Caco-2 (cell line): ENCODE measurements at regions not wholly inside any gene's neighbourhood (a gene's known extent, or its start where the extent isn't known, plus 50 kb on each side); places are given as distances from the start of the nearest gene placed in this dataset.

Experiments
- BruUV-seq: library from RNA; stranded (reverse); fragments of 400-500 nt; replicated peaks from 2 replicates; lab custom pipeline; 2021; lab: Mats Ljungman, UMichigan
- CTCF ChIA-PET: fragments of 300-600 bp; sonication (Branson Sonifier 250); formaldehyde crosslinking; loops from one replicate; lab custom pipeline; 2022; ENCODE audit warnings: antibody characterized with exemption; lab: Charles Lee
- POLR2A ChIA-PET: fragments of 300-600 bp; sonication (Branson Sonifier 250); formaldehyde crosslinking; loops from one replicate; lab custom pipeline; 2022; ENCODE audit warnings: antibody characterized with exemption; lab: Charles Lee
- DNase-seq, 2 experiments: peaks; one replicate each; pipeline versions ENCODE4 v3.0.0 to v3.0.0-alpha.2; 2020 to 2022
- H3K27me3 ChIP-seq: replicated peaks from 2 replicates; pipeline ENCODE4 v1.6.0; 2011; ENCODE audit warnings: low read length; ENCODE audit not compliant: control insufficient read depth, insufficient read depth
- H3K36me3 ChIP-seq: 2 replicates; pipeline ENCODE4 v1.5.1; 2011; ENCODE audit warnings: low read length; ENCODE audit not compliant: control insufficient read depth, insufficient read depth
- H3K4me1 ChIP-seq: fragments of 250-450 bp; sonication (Bioruptor Pico); 2 replicates; pipeline ENCODE4 v1.5.1; 2020; ENCODE audit warnings: mild to moderate bottlenecking
- H3K4me3 ChIP-seq: 2 replicates; pipeline ENCODE4 v1.5.1; 2011; ENCODE audit warnings: low read depth, mild to moderate bottlenecking, control low read depth, low read length
- H3K9me3 ChIP-seq: fragments of 250-450 bp; sonication (Bioruptor Pico); 2 replicates; pipeline ENCODE4 v1.5.1; 2020; ENCODE audit warnings: mild to moderate bottlenecking, moderate library complexity
- H3K27ac Mint-ChIP-seq: one replicate; pipeline ENCODE4 v1.8.0; 2022; ENCODE audit warnings: mixed read lengths; ENCODE audit not compliant: unreplicated experiment
- H3K27me3 Mint-ChIP-seq: one replicate; pipeline ENCODE4 v1.8.0; 2022; ENCODE audit warnings: mixed read lengths; ENCODE audit not compliant: insufficient read depth, unreplicated experiment
- H3K36me3 Mint-ChIP-seq: one replicate; pipeline ENCODE4 v1.8.0; 2022; ENCODE audit warnings: mild to moderate bottlenecking, mixed read lengths; ENCODE audit not compliant: insufficient read depth, unreplicated experiment
- H3K4me1 Mint-ChIP-seq: one replicate; pipeline ENCODE4 v1.8.0; 2022; ENCODE audit warnings: low read depth, mixed read lengths; ENCODE audit not compliant: unreplicated experiment
- H3K4me3 Mint-ChIP-seq: one replicate; pipeline ENCODE4 v1.8.0; 2022; ENCODE audit warnings: mild to moderate bottlenecking, moderate library complexity, mixed read lengths; ENCODE audit not compliant: unreplicated experiment
- H3K9me3 Mint-ChIP-seq: one replicate; pipeline ENCODE4 v1.8.0; 2022; ENCODE audit warnings: mixed read lengths; ENCODE audit not compliant: unreplicated experiment
- CTCF ChIP-seq, 2 experiments: fragments of 200-600 bp in 1 of 2; IDR thresholded peaks; 1 replicate in 1 of 2; 2 replicates in 1 of 2; pipeline versions ENCODE4 v1.5.1 to v1.8.0; 2011 to 2022; ENCODE audit warnings: antibody characterized with exemption in 1 of 2, control low read depth in 1 of 2, inconsistent platforms in 1 of 2, low read depth in 1 of 2, low read length in 1 of 2, mild to moderate bottlenecking in 1 of 2, moderate library complexity in 1 of 2; ENCODE audit not compliant: insufficient read depth in 1 of 2, severe bottlenecking in 1 of 2, unreplicated experiment in 1 of 2
- intact Hi-C: fragments of 100-400 bp; cut with micrococcal nuclease; formaldehyde crosslinking; loops from one replicate; pipeline ENCODE4 v1.10.0; 2022; ENCODE audit not compliant: unreplicated experiment

- no peaks in the 10 kb centered on the region for H3K9me3 Mint-ChIP-seq
- intact Hi-C loops, result no loop called here
- no peaks in the 10 kb centered on the region for H3K4me1 ChIP-seq
- POLR2A ChIA-PET, result no interaction called here
- H3K4me3 ChIP-seq, result no peak overlapping the region
- H3K9me3 ChIP-seq, result no peaks in the 10 kb centered on the region
- H3K4me1 Mint-ChIP-seq, result no peaks in the 10 kb centered on the region
- CTCF ChIA-PET, result interaction anchor here (0.6 kb wide), 1 partner anchor 51 kb away, joined by 3 read pairs; no protein-coding TSS in a partner anchor
- H3K27ac Mint-ChIP-seq, result no peak overlapping the region
- H3K36me3 Mint-ChIP-seq, result no peaks in the 10 kb centered on the region
- no TSS peak for BruUV-seq
- TF ChIP-seq CTCF (IDR thresholded peaks at IDR 0.05; ENCODE audit: insufficient read depth in 1 of 2, low read depth in 1 of 2, low read length in 1 of 2, severe bottlenecking in 1 of 2, unreplicated experiment in 1 of 2), result no peak
- no peaks in the 10 kb centered on the region for H3K27me3 ChIP-seq
- DNase-seq, result no peak
- no peak overlapping the region for H3K4me3 Mint-ChIP-seq
- H3K36me3 ChIP-seq, result no peaks in the 10 kb centered on the region
- H3K27me3 Mint-ChIP-seq, result peaks cover 11% of the 10 kb centered on the region
Observed at GRCh38 chr4:27267339-27267969, 406.8 kb downstream of the STIM2 start.

- Histone ChIP-seq H3K4me3 (no peak overlapping the region), H3K4me1 (no peaks in the 10 kb centered on the region), H3K36me3 (no peaks in the 10 kb centered on the region), H3K27me3 (no peaks in the 10 kb centered on the region), H3K9me3 (no peaks in the 10 kb centered on the region)
- BruUV-seq, result no TSS peak
- Mint-ChIP-seq H3K9me3 (no peaks in the 10 kb centered on the region), H3K4me3 (no peak overlapping the region), H3K36me3 (no peaks in the 10 kb centered on the region), H3K4me1 (no peaks in the 10 kb centered on the region), H3K27ac (no peak overlapping the region), H3K27me3 (peaks cover 11% of the 10 kb centered on the region)
- intact Hi-C loops, result no loop called here
- no peak for DNase-seq
- POLR2A ChIA-PET, result no interaction called here
- no peak for TF ChIP-seq CTCF (IDR thresholded peaks at IDR 0.05; ENCODE audit: insufficient read depth in 1 of 2, low read depth in 1 of 2, low read length in 1 of 2, severe bottlenecking in 1 of 2, unreplicated experiment in 1 of 2)
- CTCF ChIA-PET, result interaction anchor here (0.6 kb wide), 1 partner anchor 50 kb away, joined by 3 read pairs; no protein-coding TSS in a partner anchor
Observed at GRCh38 chr4:27267970-27268355, 407.3 kb downstream of the STIM2 start.

- no peaks in the 10 kb centered on the region for H3K4me1 ChIP-seq
- no peaks in the 10 kb centered on the region for H3K27me3 ChIP-seq
- Mint-ChIP-seq H3K27ac (no peak overlapping the region), H3K4me3 (no peak overlapping the region), H3K36me3 (no peaks in the 10 kb centered on the region), H3K9me3 (no peaks in the 10 kb centered on the region), H3K4me1 (no peaks in the 10 kb centered on the region), H3K27me3 (peaks cover 14% of the 10 kb centered on the region)
- H3K4me3 ChIP-seq, result no peak overlapping the region
- no peak for TF ChIP-seq CTCF (IDR thresholded peaks at IDR 0.05; ENCODE audit: insufficient read depth in 1 of 2, low read depth in 1 of 2, low read length in 1 of 2, severe bottlenecking in 1 of 2, unreplicated experiment in 1 of 2)
- ChIA-PET POLR2A (no interaction called here), CTCF (no interaction called here)
- BruUV-seq, result no TSS peak
- no peak for DNase-seq
- intact Hi-C loops, result no loop called here
- H3K36me3 ChIP-seq, result no peaks in the 10 kb centered on the region
- H3K9me3 ChIP-seq, result no peaks in the 10 kb centered on the region
Observed at GRCh38 chr4:27270435-27270834, 409.8 kb downstream of the STIM2 start.
